Heart right ventricle (tissue), 16 donors: ENCODE measurements at regions not wholly inside any gene's neighbourhood (a gene's known extent, or its start where the extent isn't known, plus 50 kb on each side); places are given as distances from the start of the nearest gene placed in this dataset.
"Not testable (repeated sequence)": the region's sequence is repeated elsewhere in the genome, so short reads cannot be mapped to it uniquely, and the experiment has no call there.

Experiments used
- ATAC-seq, 8 donors: fragments of 200-7000 bp; cut with Tn5 transposase; one replicate each; pipeline ENCODE4 v1.9.1; 2020; ENCODE audit warnings: mild to moderate bottlenecking in 8 of 8, moderate library complexity in 8 of 8, moderate number of reproducible peaks in 1 of 8
- DNase-seq, 2 donors: peaks; one replicate each; pipeline ENCODE4 v3.0.0-alpha.2; 2020
- H3K27ac ChIP-seq, 10 donors: fragments of 200-600 bp; sonication (generic) in 2 of 10; one replicate each; pipeline versions ENCODE4 v1.5.0 to v1.8.0; 2020 to 2022; ENCODE audit warnings: mild to moderate bottlenecking in 3 of 10
- H3K27me3 ChIP-seq, 7 donors: fragments of 200-600 bp; one replicate each; pipeline ENCODE4 v1.8.0; 2021 to 2022; ENCODE audit warnings: mild to moderate bottlenecking in 2 of 7
- H3K36me3 ChIP-seq, 9 donors: fragments of 200-600 bp; sonication (generic) in 1 of 9; one replicate each; pipeline versions ENCODE4 v1.5.0 to v1.8.0; 2020 to 2022; ENCODE audit warnings: mild to moderate bottlenecking in 2 of 9
- H3K4me1 ChIP-seq, 9 donors: fragments of 200-600 bp; sonication (generic) in 1 of 9; one replicate each; pipeline versions ENCODE4 v1.5.0 to v1.8.0; 2020 to 2022; ENCODE audit warnings: mild to moderate bottlenecking in 4 of 9
- H3K4me3 ChIP-seq, 10 donors: fragments of 200-600 bp; sonication (generic) in 2 of 10; one replicate each; pipeline versions ENCODE4 v1.5.0 to v1.8.0; 2020 to 2022; ENCODE audit warnings: mild to moderate bottlenecking in 7 of 10, moderate library complexity in 2 of 10
- H3K9me3 ChIP-seq, 11 donors: fragments of 200-600 bp in 10 of 11; sonication (generic) in 2 of 11; one replicate each; pipeline versions ENCODE4 v1.5.0 to v1.8.0; 2013 to 2022; ENCODE audit warnings: mild to moderate bottlenecking in 2 of 11, control low read depth in 1 of 11, moderate library complexity in 1 of 11
- CTCF ChIP-seq, 9 donors: fragments of 200-600 bp; sonication (generic) in 2 of 9; IDR thresholded peaks; one replicate each; pipeline versions ENCODE4 v1.5.0 to v1.8.0; 2021 to 2022; ENCODE audit warnings: antibody characterized with exemption in 9 of 9, mild to moderate bottlenecking in 5 of 9, moderate library complexity in 1 of 9
- WGBS, 2 donors: extraction: QIAGEN DNeasy Blood & Tissue Kit; methylation state at CpG; one replicate each; pipeline ENCODE4 v1.1.7; 2013; ENCODE audit warnings: inconsistent platforms in 1 of 2; 5-methylcytosine and 5-hydroxymethylcytosine counted together
- intact Hi-C, 10 donors: fragments of 100-400 bp; cut with DNase I; formaldehyde crosslinking; loops; one replicate each; pipeline versions ENCODE4 v1.11.1 to v1.14.2; 2022
- donor health status: Arrhythmogenic right ventricular cardiomyopathy.
- donor health status: ischemic (EF 13 %, LVEDD 7.1; RV severe dilation, severe dysfunction).
- donor health status: healthy with polysubstance abuse.
- donor health status: DM: no; HTN: yes; CAD: no.
- donor health status: DM: no; HTN: no; CAD: no.
- donor health status: ischemic (EF 25% LVEDD 6.9; RV normal size, moderate dysfunction).
- donor health status: ischemic (EF 25% LVEDD 5.7; RV mildly dilated, moderate dysfunction).
- donor health status: healthy.
- donor health status: DM: yes; HTN: yes; CAD: no.
- donor health status: Ischemic cardiomyopathy.
- donor health status: ischemic (EF 35%, LVEDD 5.7; RV mildly dilated, moderate dysfunction).
- donor health status: nonischemic (EF 11% LVEDD 7.7; RV severe dilation, severe dysfunction).
- donor health status: DM: yes; HTN: yes; CAD: no.
- donor health status: PGD.
- donor health status: ischemic (EF 29% LVEDD 5.4; RV normal size, mild dysfunction).
- donor health status: nonischemic (EF 23%, LVEDD 6.1; RV moderate dilation, normal function).

DNA sequence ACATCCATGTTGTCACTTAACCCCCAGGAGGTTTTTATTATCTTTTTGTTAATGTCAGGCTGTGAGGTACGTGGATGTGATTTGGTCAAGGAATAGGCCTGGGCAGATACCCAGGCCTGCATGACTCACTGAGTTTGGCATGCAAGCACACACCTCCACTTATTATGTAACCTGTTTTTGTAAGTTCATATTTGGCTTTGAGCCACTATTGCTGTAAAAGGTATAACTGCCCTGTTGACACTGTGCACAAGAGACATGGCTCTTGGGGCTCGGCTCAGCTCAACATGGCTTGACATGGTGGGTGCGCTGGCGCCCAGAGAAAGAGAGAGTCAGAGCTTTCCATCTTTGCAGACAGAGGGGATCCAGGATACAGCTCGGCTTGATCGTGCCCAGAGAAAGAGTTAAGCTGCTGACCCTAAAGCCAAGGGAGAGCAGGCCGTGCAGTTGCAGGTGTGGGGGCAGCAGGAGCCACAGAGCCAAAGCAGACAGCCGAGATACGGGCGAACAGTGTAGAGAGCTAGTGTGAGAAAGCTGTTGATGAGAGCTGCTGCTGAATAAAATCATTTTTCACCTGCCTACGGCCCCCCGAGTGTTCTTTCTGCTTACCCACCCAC lies 67.9 kb upstream of the UNC13C start:
- Histone ChIP-seq H3K27ac (no peak overlapping the region), H3K36me3 (no peaks in the 10 kb centered on the region), H3K4me1 (no peaks in the 10 kb centered on the region), H3K9me3 (no peaks in the 10 kb centered on the region), H3K4me3 (no peak overlapping the region), H3K27me3 (peaks cover 0 to 10% (median 0%) of the 10 kb centered on the region in 7 donors)
- 64 to 69% methylated on average over 12 of the region's 12 CpGs for WGBS, 2 donors
- intact Hi-C loops: no loop called here
- no peak for TF ChIP-seq CTCF (IDR thresholded peaks at IDR 0.05)
- ATAC-seq: no peak
- no peak for DNase-seq

DNA sequence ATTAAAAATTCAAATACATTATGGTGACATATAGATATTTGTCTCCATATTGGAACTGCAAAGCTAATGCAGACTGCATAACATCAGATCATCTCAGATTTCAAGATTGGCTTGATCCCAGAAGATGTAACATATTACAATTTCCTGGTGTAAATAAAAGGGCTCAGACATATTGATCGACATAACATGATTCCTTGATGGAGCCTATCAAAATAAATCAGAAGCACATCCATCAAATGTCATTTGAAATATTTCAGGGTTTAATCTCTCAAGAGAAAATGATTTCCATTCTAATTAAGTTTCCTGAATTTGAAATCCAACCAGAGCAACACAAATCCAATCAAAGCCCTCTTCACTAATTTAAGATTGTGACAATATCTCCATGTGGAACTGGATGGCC lies 75.1 kb upstream of the UNC13C start:
- Histone ChIP-seq H3K4me1 (no peaks in the 10 kb centered on the region), H3K4me3 (no peak overlapping the region), H3K36me3 (no peaks in the 10 kb centered on the region), H3K27me3 (no peaks in the 10 kb centered on the region), H3K27ac (no peak overlapping the region), H3K9me3 (no peaks in the 10 kb centered on the region)
- WGBS, 2 donors: 85 to 89% methylated on average over 1 of the region's 1 CpG
- intact Hi-C loops: no loop called here
- TF ChIP-seq CTCF (IDR thresholded peaks at IDR 0.05): no peak
- no peak for ATAC-seq
- DNase-seq: no peak

DNA sequence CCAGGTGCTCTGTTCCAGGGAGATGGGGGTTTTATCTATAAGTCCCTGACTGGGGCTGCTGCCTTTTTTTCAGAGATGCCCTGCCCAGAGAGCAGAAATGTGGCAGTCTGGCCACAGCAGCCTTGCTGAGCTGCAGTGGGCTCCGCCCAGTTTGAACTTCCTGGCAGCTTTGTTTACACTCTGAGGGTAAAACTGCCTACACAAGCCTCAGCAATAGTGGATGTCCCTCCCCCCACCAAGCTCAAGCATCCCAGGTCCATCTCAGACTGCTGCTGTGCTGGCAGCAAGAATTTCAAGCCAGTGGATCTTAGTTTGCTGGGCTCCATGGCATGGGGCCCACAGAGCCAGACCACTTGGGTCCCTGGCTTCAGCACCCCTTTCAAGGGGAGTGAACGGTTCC lies 84.8 kb upstream of the UNC13C start:
- H3K9me3 ChIP-seq, intact Hi-C loops, H3K4me3 ChIP-seq, ATAC-seq, H3K4me1 ChIP-seq, H3K36me3 ChIP-seq, DNase-seq, H3K27ac ChIP-seq, H3K27me3 ChIP-seq: not testable (repeated sequence)
- WGBS, 2 donors: 79 to 85% methylated on average over 2 of the region's 2 CpGs

- H3K9me3 ChIP-seq: peaks cover 0 to 12% (median 0%) of the 10 kb centered on the region in 11 donors
- H3K27me3 ChIP-seq, H3K4me1 ChIP-seq, H3K4me3 ChIP-seq, intact Hi-C loops, H3K27ac ChIP-seq, ATAC-seq, DNase-seq, H3K36me3 ChIP-seq: not testable (repeated sequence)
- WGBS, 2 donors: 74 to 76% methylated on average over 3 of the region's 3 CpGs
- peak in 1 of 9 donors; percentile 7 for TF ChIP-seq CTCF (IDR thresholded peaks at IDR 0.05)
These were observed 86.4 kb upstream of the UNC13C start for GRCh38 chr15:53891862-53892261.

DNA sequence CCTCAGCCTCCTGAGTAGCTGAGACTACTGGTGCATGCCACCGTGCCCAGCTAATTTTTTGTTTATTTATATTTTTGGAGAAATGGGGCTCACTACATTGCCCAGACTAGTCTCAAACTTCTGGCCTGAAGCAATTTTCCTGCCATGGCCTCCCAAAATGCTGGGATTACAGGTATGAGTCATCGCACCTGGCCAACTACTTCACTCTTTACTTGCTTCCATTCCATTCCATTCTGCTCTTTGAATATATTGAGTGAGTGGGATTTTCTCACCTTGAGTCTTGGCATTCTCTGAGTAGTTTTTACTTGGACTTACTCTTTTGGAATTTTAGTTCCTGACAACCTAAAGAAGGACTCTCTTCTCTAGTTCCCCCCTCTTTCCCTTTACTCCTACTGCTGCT lies 93.8 kb upstream of the UNC13C start:
- ATAC-seq: no peak
- H3K4me3 ChIP-seq: no peak overlapping the region
- no peak for DNase-seq
- H3K9me3 ChIP-seq: peaks cover 0 to 12% (median 0%) of the 10 kb centered on the region in 11 donors
- intact Hi-C loops: no loop called here
- peaks cover 0 to under 1% (median 0%) of the 10 kb centered on the region in 7 donors for H3K27me3 ChIP-seq
- WGBS, 2 donors: 91 to 92% methylated on average over 2 of the region's 2 CpGs
- peaks cover 0 to 4% (median 0%) of the 10 kb centered on the region in 9 donors for H3K4me1 ChIP-seq
- TF ChIP-seq CTCF (IDR thresholded peaks at IDR 0.05): no peak
- no peak overlapping the region for H3K27ac ChIP-seq
- no peaks in the 10 kb centered on the region for H3K36me3 ChIP-seq
